CD14-positive monocyte (primary cell): ENCODE measurements at regions not wholly inside any gene's neighbourhood (a gene's known extent, or its start where the extent isn't known, plus 50 kb on each side); places are given as distances from the start of the nearest gene placed in this dataset.
A peak's percentile ranks its signal among the peaks of the same experiment; 100 is the strongest.

Experiments used
- DNase-seq, 3 donors: peaks; one replicate each; pipeline ENCODE4 v3.0.0-alpha.2; 2011 to 2022
- H2AFZ ChIP-seq: 2 replicates; pipeline ENCODE4 v1.6.0; 2012; ENCODE audit warnings: mild to moderate bottlenecking, low read depth, low read length, inconsistent platforms; ENCODE audit not compliant: insufficient read depth, poor library complexity, severe bottlenecking
- H3K27ac ChIP-seq, 2 donors: 1 replicate in 1 of 2; 2 replicates in 1 of 2; pipeline ENCODE4 v1.5.1; 2012 to 2013; ENCODE audit warnings: low read length in 2 of 2, control low read depth in 1 of 2, inconsistent platforms in 1 of 2, low read depth in 1 of 2, mild to moderate bottlenecking in 1 of 2
- H3K27me3 ChIP-seq, 2 donors: one replicate each; pipeline versions ENCODE4 v1.6.0 to v1.6.1; 2011 to 2013; ENCODE audit warnings: low read length in 2 of 2; ENCODE audit not compliant: control insufficient read depth in 2 of 2, insufficient read depth in 2 of 2
- H3K36me3 ChIP-seq, 2 donors: replicated peaks in 1 of 2; 1 replicate in 1 of 2; 2 replicates in 1 of 2; pipeline versions ENCODE4 v1.5.1 to v1.6.1; 2012 to 2013; ENCODE audit warnings: low read length in 2 of 2, control low read depth in 1 of 2, inconsistent platforms in 1 of 2, mild to moderate bottlenecking in 1 of 2; ENCODE audit not compliant: insufficient read depth in 2 of 2, control insufficient read depth in 1 of 2
- H3K4me1 ChIP-seq, 2 donors: 1 replicate in 1 of 2; 2 replicates in 1 of 2; pipeline versions ENCODE4 v1.5.1 to v1.6.1; 2012 to 2013; ENCODE audit warnings: low read length in 2 of 2, control low read depth in 1 of 2, inconsistent platforms in 1 of 2, mild to moderate bottlenecking in 1 of 2, moderate library complexity in 1 of 2; ENCODE audit not compliant: insufficient read depth in 2 of 2, control insufficient read depth in 1 of 2
- H3K4me2 ChIP-seq: replicated peaks from 2 replicates; pipeline ENCODE3; 2012; ENCODE audit warnings: low read length, moderate library complexity, mild to moderate bottlenecking; ENCODE audit not compliant: poor library complexity, severe bottlenecking; ENCODE audit errors: extremely low read depth
- H3K4me3 ChIP-seq, 3 experiments: fragments of 200-600 bp in 1 of 3; sonication (generic) in 1 of 3; replicated peaks in 1 of 3; 1 replicate in 2 of 3; 2 replicates in 1 of 3; pipeline ENCODE4 v1.5.1; 2011 to 2013; ENCODE audit warnings: low read length in 3 of 3, mild to moderate bottlenecking in 3 of 3, control low read depth in 2 of 3, low read depth in 2 of 3, inconsistent platforms in 1 of 3, moderate library complexity in 1 of 3
- H3K79me2 ChIP-seq: 2 replicates; pipeline ENCODE4 v1.6.0; 2012; ENCODE audit warnings: mild to moderate bottlenecking, control low read depth, inconsistent platforms, low read length, moderate library complexity; ENCODE audit not compliant: insufficient read depth
- H3K9ac ChIP-seq: 2 replicates; pipeline ENCODE4 v1.6.0; 2017; ENCODE audit warnings: low read length, mild to moderate bottlenecking; ENCODE audit not compliant: insufficient read depth, poor library complexity, severe bottlenecking
- H3K9me3 ChIP-seq, 2 donors: replicated peaks in 1 of 2; 1 replicate in 1 of 2; 2 replicates in 1 of 2; pipeline versions ENCODE4 v1.5.1 to v1.6.1; 2012 to 2013; ENCODE audit warnings: low read length in 2 of 2, control low read depth in 1 of 2; ENCODE audit not compliant: control insufficient read depth in 1 of 2, insufficient read depth in 1 of 2
- H4K20me1 ChIP-seq: 2 replicates; pipeline ENCODE4 v1.6.0; 2012; ENCODE audit warnings: mild to moderate bottlenecking, low read length, control low read depth, moderate library complexity; ENCODE audit not compliant: insufficient read depth
- H3K27ac Mint-ChIP-seq, 7 donors: one replicate each; pipeline ENCODE4 v1.8.0; 2020; ENCODE audit warnings: mild to moderate bottlenecking in 7 of 7, mixed read lengths in 7 of 7, moderate library complexity in 6 of 7, inconsistent platforms in 2 of 7
- H3K27me3 Mint-ChIP-seq, 3 donors: one replicate each; pipeline ENCODE4 v1.8.0; 2021 to 2022; ENCODE audit warnings: low read depth in 3 of 3, mild to moderate bottlenecking in 3 of 3, mixed read lengths in 3 of 3, moderate library complexity in 3 of 3, inconsistent platforms in 1 of 3
- H3K36me3 Mint-ChIP-seq, 2 donors: one replicate each; pipeline ENCODE4 v1.8.0; 2020; ENCODE audit warnings: mixed read lengths in 2 of 2, inconsistent platforms in 1 of 2, mild to moderate bottlenecking in 1 of 2
- H3K4me1 Mint-ChIP-seq: one replicate; pipeline ENCODE4 v1.8.0; 2020; ENCODE audit warnings: mild to moderate bottlenecking, mixed read lengths
- H3K4me3 Mint-ChIP-seq, 2 donors: one replicate each; pipeline ENCODE4 v1.8.0; 2020; ENCODE audit warnings: mild to moderate bottlenecking in 2 of 2, mixed read lengths in 2 of 2, moderate library complexity in 1 of 2
- H3K9me3 Mint-ChIP-seq, 7 donors: one replicate each; pipeline ENCODE4 v1.8.0; 2020 to 2022; ENCODE audit warnings: mixed read lengths in 7 of 7, mild to moderate bottlenecking in 6 of 7, moderate library complexity in 6 of 7, inconsistent platforms in 2 of 7
- CTCF ChIP-seq: fragments of 200-600 bp; IDR thresholded peaks from one replicate; pipeline ENCODE4 v1.8.0; 2022; ENCODE audit warnings: antibody characterized with exemption, mild to moderate bottlenecking
- WGBS: methylation state at CpG from one replicate; pipeline ENCODE4 v1.1.5; 2013; ENCODE audit warnings: missing lambda C conversion rate; ENCODE audit not compliant: insufficient coverage; 5-methylcytosine and 5-hydroxymethylcytosine counted together
- intact Hi-C, 2 donors: fragments of 100-400 bp; cut with micrococcal nuclease; formaldehyde crosslinking; loops; one replicate each; pipeline versions ENCODE4 v1.15.0 to v1.15.1; 2023

DNA sequence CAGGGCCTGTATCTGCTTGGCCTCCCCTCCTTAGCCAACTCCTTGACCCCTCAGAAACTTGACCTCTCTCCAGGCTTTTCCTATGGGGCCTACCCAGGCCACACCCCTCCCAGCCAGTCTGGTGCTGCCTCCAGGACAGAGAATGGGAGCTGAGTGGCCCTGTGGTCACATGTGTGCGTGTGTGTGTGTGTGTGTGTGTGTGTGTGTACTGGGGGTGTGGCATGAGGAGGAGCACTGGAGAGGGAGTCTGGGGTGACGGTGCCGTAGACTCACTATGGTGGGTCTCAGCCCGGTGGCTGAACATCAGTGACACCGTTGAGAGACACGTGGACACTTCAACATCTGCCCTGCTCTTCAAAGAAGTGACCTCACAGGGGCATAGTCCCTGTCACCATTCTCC lies 180.4 kb downstream of the ENGASE start:
- intact Hi-C loops, result no loop called here
- Mint-ChIP-seq H3K4me1 (no peaks in the 10 kb centered on the region), H3K27ac (no peak overlapping the region), H3K36me3 (no peaks in the 10 kb centered on the region), H3K4me3 (no peak overlapping the region), H3K27me3 (peaks cover 25 to 35% (median 32%) of the 10 kb centered on the region in 3 donors), H3K9me3 (no peaks in the 10 kb centered on the region)
- Histone ChIP-seq H3K4me2 (no peak overlapping the region), H3K4me3 (no peak overlapping the region), H3K27ac (no peak overlapping the region), H3K9ac (no peak overlapping the region), H4K20me1 (no peaks in the 10 kb centered on the region), H3K9me3 (no peaks in the 10 kb centered on the region), H3K36me3 (no peaks in the 10 kb centered on the region), H2AFZ (no peak overlapping the region), H3K27me3 (no peaks in the 10 kb centered on the region), H3K4me1 (no peaks in the 10 kb centered on the region), H3K79me2 (no peaks in the 10 kb centered on the region)
- TF ChIP-seq CTCF, result no peak
- 67% methylated on average over 1 of the region's 6 CpGs for WGBS
- no peak for DNase-seq

- H3K9me3 ChIP-seq, result no peaks in the 10 kb centered on the region
- Mint-ChIP-seq H3K27me3 (peaks cover 27 to 42% (median 41%) of the 10 kb centered on the region in 3 donors), H3K4me3 (peak overlapping the region in 1 of 2 donors; percentile 11), H3K36me3 (no peaks in the 10 kb centered on the region), H3K9me3 (no peaks in the 10 kb centered on the region), H3K4me1 (no peaks in the 10 kb centered on the region), H3K27ac (no peak overlapping the region)
- no peak for DNase-seq
- H2AFZ ChIP-seq, result no peak overlapping the region
- no peaks in the 10 kb centered on the region for H3K4me1 ChIP-seq
- H3K4me3 ChIP-seq, result no peak overlapping the region
- 45% methylated on average over 7 of the region's 12 CpGs for WGBS
- H3K79me2 ChIP-seq, result no peaks in the 10 kb centered on the region
- H3K36me3 ChIP-seq, result no peaks in the 10 kb centered on the region
- no peak for TF ChIP-seq CTCF
- no peak overlapping the region for H3K9ac ChIP-seq
- no peak overlapping the region for H3K4me2 ChIP-seq
- no peak overlapping the region for H3K27ac ChIP-seq
- no peaks in the 10 kb centered on the region for H3K27me3 ChIP-seq
- intact Hi-C loops, result no loop called here
- no peaks in the 10 kb centered on the region for H4K20me1 ChIP-seq
Observed at GRCh38 chr17:79252886-79253285, 178.3 kb downstream of the ENGASE start.
